Limb (tissue), 2 donors: ENCODE measurements at regions not wholly inside any gene's neighbourhood (a gene's known extent, or its start where the extent isn't known, plus 50 kb on each side); places are given as distances from the start of the nearest gene placed in this dataset.

ENCODE experiments used
- DNase-seq, 2 donors: peaks; one replicate each; pipeline ENCODE4 v3.0.0-alpha.2; 2016; ENCODE audit errors: extremely low spot score in 2 of 2

DNA sequence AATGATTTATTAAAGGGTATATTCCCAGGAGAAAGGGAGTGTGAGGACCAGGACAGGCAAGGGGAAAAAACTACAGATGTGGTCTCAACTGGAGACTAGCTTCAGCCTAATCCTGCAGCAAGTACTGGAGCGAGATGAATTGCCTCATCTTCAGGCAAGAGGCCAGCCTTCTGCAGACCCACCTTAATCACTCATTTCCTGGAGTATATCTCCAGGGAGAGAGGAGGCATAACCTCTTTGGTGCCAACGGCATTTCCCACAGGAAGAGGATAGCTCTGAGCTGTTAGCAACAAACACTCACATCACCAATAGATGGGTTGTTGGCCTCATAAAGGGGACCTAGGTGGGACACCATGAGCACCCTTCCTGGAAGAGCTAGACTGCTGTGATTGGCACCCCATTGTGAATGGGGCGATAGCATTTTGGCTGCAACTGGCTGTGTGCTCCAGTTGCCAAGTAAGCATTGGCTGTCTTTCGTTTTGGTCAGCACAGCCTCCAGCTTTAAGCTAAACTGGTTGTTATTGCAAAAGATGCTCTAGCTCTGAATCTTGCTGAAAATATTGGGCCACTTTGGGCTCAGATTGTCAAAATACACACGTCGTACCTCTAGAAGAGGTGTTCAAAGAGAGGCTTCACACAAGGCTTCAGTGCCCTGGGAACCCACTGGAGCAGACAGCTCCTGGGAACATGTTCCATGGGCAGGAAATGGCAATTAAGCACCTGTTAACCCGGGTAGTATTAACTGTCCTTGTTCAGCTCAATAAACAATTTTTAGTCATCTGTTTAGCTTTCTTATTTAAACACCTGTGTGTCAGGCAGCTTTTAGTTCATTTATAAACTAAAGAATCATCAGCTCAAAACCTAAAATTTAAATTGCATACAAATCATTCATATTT, 314.8 kb upstream of the C1orf87 start:
- DNase-seq, result no peak

DNA sequence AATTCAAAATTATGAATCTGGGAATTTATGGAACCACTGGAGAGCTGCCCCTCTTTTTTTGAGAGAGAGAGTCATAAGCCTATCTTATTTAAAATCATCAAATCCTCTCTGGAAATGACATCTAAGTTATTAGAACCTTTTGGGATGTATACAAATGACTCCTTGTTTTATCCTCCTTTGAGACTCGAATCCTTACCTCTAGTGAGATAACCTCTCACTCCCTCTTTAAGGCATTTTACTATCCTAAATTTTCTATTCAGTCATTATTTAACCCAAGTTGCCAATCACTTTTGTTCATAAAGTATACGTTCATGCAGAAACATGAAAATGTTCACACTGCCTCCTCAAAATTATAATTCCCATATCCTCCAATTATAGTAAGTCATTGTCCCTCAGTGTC, 313.6 kb upstream of the C1orf87 start:
- no peak for DNase-seq

DNA sequence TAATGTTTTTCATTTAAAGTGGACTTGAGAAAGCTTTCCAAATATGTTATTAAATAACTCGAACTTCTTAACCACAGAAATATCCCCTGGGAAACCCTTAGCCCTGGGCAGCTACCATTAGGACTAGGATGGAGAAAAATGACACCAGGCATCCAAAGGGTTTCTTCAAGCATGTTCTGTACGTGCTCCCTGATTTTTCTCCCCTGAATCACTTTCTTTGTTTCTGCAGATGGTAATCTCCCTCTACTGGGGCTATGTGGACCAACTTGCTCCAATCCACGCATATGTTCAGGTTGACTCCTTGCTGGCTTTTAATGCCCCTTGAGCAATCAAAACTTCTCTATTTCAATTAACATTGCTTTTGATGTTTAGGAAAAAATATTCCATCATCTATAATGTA, 312.7 kb upstream of the C1orf87 start:
- DNase-seq, result no peak

DNA sequence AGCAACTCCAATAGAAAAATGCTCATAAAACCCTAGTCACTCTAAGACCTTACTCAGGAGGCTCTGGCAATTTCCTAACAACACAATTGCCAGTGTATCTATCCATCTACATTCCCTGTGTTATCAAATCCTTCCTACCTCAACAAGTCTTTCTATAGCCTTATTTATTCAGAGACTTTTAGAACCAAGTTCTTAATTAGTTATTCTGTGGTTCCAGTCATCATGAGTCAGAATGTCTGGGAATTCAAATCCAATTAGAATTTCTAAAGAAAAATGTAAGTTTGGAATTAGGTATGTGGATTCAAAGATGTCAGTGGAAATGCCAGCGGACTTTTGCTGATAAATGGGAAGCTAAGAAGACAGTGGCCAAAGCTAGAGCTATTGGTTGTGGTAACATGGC, 302.6 kb upstream of the C1orf87 start:
- DNase-seq, result no peak

DNA sequence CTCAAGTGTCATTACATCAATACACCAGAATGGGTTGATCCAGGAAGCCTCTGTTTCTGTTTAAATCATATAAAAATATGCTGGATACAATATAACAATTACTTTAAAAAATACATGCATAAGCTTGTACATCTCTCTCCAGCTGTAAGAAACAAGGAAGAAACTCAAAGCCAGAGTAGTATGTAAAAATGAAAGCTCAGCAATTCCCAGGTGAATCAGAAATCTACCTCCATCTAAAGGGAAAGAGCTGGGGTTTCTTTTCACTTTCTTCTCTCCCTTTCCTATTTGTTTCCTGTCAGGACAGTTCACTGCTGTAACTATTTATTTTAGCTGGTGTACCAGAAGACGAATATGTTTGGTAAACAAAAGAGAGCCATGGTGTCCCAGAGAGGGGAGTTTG, 301.0 kb upstream of the C1orf87 start:
- DNase-seq, result no peak

DNA sequence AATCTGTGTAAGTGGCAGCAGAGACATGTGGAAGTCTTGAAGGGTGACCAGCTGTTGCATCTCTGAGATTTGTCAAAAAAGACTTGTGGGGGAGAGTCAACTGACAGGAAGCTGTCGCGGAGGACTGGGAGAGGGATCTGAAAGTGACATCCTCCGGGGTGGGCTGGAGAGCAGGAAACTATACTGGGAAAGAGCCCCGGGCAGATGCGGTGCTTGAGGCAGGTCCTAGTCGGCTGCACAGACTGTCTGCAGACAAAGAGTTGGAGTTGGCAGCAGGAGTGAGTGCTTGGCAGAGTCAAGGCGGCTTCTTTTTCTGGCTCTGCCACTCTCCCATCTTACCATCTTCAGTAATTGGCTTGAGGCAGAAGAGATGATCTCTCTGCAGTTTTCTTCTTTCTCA, 294.0 kb upstream of the C1orf87 start:
- no peak for DNase-seq

DNA sequence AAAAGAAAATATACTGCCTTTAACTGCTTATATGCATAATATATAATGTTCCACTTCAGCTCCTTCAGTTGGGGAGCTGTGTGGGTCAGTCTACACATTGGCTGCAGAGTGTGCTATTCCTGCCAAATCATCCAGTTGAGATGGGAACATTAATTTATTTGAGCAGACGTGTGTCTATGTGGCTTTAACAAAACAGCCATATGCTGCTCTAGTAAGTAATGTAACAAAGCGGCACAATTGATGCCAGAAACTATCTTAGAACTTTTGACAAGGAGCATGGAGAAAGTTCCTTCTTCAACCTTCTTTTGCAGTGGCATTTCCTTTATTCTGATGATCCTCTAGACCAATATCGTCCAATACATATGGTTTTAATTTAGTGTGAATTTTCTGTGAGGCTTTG, 285.9 kb upstream of the C1orf87 start:
- peak in 1 of 2 donors; percentile 52 for DNase-seq

DNA sequence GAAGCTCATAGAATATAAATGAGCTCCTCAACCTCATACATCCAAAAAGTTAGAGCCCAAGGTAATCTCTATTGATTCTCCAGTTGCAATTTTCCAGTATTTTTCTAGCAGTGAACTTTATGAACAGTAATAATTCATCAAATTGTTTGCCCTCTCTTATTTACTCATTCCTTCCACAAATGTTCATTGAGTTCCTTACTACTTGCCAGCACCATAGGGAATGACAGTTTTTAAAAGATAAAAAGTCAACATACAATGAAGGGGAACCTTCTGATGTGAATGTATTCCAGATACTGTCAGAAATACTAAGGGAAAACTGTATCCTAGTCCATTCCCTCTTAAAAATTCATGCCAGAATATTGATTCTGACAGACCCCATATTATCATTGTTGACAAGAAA, 277.0 kb upstream of the C1orf87 start:
- DNase-seq, result no peak

DNA sequence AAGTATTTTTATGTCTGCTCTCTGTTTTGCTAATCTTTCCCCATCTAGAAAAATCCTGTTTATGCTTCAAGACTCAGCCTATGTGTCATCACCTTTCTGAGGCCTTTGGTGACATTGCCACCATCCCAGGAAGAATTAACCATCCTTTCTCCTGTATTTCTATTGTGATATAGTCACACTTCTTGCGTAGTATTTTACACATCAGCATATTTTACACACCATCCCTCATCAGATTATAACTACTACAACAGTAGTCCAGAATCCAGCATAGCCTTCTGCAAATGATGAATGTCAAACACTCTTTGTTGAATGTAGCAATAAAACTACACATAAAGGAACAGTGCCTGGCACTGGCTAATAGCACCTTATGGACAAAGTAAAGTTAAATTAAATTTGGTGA, 275.3 kb upstream of the C1orf87 start:
- no peak for DNase-seq

DNA sequence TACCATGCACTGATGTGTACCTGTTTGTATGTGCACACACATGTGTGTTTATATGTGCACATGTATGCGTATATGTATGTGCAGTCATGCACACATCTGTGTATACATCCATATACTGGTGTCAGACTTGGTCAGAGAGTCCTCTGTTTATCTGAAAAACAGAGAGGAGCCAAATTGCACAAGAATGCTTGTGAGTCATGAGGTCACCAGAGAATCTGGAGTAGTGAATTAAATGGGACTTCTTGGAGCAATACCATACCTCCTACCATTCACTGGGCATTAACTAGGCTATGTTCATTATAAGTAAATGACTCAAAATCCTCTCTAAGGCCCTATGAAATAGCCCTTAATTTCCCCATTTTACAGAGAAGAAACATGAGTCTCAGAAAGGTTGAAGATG, 272.1 kb upstream of the C1orf87 start:
- no peak for DNase-seq

DNA sequence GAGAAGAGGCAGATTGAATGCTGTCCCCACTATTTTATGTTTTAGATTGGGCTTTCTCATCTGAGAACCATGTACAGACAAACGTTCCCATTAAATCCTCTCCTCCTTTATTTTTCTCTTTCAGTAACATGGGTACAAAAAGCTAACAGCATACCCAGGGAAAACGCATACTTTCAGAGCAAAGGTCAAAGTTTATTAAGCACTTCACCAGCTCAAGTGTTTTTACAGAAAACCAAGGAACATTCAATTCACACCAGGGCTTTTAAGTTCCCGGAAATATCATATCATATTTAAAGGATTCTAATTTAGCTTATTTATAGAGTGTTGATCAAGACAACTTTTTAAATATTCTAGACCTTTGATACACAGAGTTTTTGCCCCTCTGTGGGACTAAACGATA, 271.5 kb upstream of the C1orf87 start:
- DNase-seq, result no peak

DNA sequence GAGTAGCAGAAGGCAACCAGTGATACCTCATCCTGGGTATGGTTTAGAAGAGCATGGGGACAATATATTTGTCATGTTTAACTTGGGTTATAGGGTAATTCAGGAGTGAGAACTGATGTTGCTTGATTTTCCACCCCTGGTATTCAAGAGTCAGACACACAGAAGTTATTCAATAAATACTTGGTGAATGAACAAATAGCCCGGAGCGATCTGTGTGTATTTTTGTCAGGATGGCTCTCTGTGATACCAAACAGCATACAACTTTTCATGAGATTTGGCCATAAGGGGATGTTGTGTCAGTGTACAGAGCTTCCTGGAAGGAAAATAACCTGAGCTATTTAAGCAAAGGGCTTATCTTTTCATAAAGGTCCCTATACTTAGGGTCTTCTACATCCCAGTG, 270.2 kb upstream of the C1orf87 start:
- no peak for DNase-seq

DNA sequence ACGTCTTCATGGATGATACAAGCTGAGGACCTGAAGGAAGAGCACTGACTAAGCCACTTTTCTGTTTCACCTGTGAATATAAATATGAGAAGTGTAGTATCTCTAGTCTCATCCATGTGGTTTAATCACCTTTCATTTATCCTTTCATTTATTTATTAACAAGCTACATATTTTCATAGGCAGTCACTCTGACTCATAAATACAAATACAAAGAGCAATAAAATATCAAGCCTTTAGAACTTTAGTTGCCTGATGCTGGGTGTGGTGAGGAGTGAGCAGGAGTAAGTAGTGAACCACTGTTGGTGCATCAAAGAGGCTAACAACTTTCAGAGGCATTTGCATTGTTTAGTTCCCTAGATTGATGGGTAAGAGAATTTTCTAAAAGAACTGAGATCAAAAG, 269.0 kb upstream of the C1orf87 start:
- no peak for DNase-seq

DNA sequence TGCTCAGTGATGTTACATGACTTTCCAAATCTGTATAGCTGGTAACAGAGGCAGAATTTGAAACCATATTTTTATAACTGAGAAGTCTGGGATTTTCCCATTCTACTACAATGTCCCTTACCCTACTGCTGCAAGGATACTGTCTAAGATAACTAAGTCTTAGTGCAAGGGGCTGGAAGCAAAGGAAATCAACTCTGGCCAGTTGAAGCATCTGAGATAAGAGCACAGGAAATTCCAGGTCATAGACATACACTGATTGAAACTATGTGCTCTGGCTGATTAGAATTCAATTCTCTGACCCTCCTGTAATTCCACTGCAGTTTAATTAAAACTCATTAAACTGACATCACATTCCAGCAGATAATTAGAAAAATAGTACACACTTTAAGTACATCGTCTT, 267.7 kb upstream of the C1orf87 start:
- DNase-seq, result no peak

DNA sequence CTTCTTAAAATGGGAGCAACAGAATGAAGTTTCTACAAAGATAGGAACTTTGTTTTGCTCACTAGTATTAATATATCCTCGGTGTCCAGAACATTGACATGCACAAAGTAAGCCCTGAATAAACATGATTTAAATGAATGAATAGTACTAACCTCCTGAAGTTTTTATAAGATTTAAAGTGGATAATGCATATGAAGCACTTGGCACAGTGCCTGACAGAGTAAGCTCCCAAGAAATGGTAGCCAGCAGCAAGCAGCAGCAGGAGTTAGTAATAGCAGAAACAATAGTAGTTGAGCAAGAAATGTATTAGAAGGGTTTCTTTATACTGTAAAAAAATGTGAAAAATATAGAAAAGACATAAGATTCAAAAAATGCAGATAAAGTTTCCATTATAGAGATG, 258.1 kb upstream of the C1orf87 start:
- no peak for DNase-seq

DNA sequence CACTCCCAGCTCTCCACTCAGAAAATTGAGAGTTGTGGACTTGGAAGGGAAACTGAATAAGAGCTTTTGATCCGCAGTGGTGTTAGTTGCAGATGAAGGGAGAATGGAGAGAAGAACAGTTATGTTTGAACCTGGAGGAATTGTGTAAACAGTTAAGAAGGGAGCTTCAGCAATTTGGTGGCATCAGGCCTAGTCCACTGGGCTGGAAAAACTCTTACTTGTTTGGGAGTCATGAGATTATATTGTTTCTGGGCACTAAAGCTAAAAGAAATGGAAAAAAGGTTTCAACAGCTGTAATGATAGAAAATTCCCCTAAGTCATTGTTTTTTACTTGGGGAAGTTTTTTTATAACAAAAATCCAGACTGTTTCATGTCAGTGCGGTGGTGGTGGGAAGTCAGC, 256.1 kb upstream of the C1orf87 start:
- DNase-seq, result no peak

DNA sequence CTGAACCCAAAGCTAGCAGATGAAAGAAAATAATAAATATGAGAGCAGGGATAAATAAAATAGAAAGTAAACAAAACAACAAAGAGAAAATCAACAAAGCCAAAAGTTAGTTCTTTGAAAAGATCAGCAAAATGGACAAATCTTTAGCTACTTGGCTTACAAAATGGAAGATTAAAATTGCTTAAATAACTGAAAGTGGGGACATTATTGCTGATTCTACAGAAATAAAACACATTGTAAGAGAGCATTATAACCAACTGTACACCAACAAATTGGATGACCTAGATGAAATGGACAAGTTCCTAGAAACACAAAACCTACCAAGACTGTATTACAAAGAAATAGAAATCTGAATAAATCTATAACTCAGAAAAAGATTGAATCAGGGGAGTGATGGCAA, 238.3 kb upstream of the C1orf87 start:
- DNase-seq, result no peak

DNA sequence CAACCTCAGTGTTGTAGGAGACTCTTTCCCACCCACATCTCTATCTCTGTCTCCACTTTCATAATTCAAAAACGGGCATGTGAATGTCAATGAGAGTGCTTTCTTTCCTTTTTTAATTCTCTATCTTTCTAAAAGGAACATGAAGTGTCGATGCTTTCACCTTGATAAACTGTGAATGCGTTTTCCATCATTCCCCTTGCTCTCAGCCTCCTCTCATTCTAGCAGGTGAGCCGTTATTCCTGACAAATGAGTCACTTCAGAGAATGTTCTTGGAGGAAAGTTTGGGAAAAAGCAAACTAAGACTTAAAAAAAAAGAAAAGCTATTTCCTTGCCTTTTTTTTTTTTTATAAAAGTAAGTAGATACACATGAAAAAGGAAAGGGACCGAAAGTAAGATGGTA, 226.0 kb upstream of the C1orf87 start:
- no peak for DNase-seq

DNA sequence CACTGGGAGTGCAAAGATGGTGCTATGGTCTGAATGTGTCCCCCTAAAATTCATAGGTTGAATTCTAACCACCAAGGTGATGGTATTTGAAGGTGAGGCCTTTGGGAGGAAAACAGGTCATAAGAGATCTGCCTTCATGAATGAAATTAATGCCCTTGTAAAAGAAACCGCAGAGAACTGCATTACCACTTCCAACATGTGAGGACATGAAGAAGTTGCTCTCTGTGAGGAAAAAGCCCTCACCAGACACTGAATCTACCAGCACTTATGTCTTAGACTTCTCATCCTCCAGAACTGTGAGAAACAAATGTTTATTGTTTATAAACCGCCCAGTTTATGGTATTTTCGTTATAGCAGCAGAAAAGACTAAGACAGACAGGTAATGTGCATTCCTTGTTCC, 224.7 kb upstream of the C1orf87 start:
- no peak for DNase-seq

DNA sequence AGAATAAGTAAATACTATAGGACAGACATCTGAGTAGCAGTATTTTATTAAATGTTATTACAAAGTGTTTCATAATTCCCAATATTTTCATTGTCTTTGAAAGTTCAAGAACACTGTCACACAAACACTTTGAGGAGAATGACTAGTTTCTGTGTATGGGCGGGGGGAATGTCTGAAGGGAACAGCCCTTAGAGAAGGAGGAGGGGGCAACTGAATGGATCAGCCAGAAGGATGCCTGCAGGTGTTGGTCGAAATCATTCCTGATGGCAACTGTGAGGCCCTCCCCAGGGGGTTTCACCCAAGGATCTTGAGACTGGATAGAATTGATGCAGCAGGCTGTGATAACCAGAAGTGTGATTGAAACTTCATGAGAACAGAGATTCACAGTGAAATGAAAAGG, 223.2 kb upstream of the C1orf87 start:
- no peak for DNase-seq

DNA sequence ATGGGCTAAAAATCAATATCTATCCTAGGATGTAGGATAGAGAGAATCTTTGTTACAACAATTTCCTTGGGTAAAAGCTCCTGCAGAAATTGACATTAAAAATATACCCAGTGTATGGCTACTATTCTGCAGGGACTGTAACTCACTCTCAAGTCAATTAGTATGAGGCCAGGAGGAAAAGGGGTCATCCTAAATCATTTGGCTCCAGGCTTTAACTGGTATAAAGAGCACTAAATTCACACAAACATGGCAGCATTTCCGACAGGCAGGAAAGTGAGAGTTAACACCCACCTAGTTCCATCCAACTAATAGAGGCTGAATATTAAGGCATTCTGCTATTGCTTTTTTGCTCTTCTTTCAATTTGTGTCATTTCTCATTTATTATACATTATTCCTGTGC, 218.6 kb upstream of the C1orf87 start:
- DNase-seq, result no peak

DNA sequence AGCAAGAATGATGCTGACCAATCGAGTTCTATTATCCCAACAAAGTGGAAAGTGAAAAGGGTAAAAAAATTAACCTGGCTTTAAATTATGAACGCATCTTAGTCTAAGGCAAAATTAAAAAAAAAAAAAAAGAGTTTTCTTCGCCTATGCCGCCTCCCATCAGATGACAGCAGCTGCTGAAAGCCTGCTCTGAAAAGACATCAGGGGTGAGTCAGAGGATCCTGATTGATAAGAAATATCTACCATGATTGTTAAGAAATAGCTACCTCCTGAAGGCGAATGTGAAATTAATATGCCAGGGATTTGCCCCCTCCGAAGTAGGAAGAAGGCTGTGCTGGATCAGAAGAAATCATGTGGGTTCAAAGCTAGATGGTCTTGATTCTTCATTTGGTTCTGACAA, 216.8 kb upstream of the C1orf87 start:
- DNase-seq, result no peak

DNA sequence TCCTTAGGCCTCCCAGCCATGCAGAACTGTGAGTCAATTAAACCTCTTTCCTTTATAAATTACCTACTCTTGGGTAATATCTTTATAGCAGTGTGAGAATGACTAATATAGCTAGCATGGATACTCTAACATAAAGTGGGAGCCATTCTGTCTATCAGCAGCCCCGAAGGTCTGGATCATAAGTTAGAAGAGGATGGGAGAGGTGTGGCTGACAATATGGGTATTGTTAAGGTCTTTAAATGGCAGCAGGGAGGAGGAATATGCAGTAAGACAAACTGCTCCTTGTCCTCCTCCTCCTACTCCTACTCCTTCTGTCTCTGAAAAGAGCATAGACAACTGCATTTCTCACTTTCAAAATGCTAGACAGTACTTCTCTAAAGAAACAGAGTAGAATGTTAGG, 214.0 kb upstream of the C1orf87 start:
- no peak for DNase-seq

DNA sequence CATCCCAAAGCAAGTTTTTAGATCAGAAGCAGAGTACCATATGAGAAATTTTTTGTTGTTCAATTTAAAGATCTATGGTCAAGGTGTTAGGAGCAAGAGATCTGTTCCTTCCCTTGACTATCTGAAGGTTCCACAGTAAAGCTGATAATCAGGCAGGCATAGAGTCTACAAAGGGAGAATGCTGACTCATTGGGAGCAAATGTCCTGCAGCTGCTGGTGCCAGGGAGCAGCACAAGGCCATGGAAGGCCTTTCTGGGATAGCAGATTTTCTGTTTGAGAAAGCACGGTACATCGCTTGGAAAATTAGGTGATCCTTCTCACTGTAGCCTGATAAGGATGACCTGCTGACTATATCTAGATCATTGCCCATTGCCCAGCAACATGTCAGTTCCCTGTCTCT, 210.1 kb upstream of the C1orf87 start:
- DNase-seq, result no peak
